ENCODE measurements at regions not wholly inside any gene's neighbourhood (a gene's known extent, or its start where the extent isn't known, plus 50 kb on each side); places are given as distances from the start of the nearest gene placed in this dataset.

DNA sequence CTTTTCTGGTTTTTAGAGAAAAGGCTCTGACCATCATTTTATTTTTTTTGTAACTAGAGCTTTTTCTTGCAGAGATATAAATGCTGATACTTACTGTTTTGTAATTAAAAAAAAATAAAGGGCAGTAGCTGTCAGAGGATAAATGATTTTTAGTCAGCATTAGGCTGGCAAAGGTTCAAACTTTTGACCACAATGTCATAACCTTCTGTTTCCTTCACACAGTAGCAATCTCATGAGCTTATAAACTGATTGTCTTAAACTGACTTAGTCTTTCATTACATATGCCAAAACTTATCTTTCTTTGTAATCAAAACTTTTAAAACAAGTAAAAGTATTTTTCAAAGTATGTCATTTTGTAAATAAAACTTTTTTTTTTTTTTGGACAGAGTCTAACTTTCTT, 841.9 kb downstream of the OTOL1 start:
- Histone ChIP-seq H3K4me3 (no peak overlapping the region), H3K4me1 (no peaks in the 10 kb centered on the region), H3K9me3 (peaks cover 7% of the 10 kb centered on the region), H3K27me3 (ENCODE audit: low read depth) (no peaks in the 10 kb centered on the region), H3K27ac (no peak overlapping the region), H3K36me3 (no peaks in the 10 kb centered on the region)
- intact Hi-C loops (cut with DNase I): no loop called here
- ATAC-seq: no peak
- no peak for DNase-seq
- TF ChIP-seq, protein P1, sequence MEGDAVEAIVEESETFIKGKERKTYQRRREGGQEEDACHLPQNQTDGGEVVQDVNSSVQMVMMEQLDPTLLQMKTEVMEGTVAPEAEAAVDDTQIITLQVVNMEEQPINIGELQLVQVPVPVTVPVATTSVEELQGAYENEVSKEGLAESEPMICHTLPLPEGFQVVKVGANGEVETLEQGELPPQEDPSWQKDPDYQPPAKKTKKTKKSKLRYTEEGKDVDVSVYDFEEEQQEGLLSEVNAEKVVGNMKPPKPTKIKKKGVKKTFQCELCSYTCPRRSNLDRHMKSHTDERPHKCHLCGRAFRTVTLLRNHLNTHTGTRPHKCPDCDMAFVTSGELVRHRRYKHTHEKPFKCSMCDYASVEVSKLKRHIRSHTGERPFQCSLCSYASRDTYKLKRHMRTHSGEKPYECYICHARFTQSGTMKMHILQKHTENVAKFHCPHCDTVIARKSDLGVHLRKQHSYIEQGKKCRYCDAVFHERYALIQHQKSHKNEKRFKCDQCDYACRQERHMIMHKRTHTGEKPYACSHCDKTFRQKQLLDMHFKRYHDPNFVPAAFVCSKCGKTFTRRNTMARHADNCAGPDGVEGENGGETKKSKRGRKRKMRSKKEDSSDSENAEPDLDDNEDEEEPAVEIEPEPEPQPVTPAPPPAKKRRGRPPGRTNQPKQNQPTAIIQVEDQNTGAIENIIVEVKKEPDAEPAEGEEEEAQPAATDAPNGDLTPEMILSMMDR (IDR thresholded peaks at IDR 0.05): no peak

GRCh38 chr3:162348912-162349311, 852.3 kb downstream of the OTOL1 start:
- H3K4me3 ChIP-seq: no peak overlapping the region
- DNase-seq (no peak), ATAC-seq (no peak)
- no peaks in the 10 kb centered on the region for H3K9me3 ChIP-seq
- H3K27me3 ChIP-seq (ENCODE audit: low read depth): no peaks in the 10 kb centered on the region
- TF ChIP-seq, protein P1 (IDR thresholded peaks at IDR 0.05): no peak
- intact Hi-C loops (cut with DNase I): no loop called here
- no peaks in the 10 kb centered on the region for H3K36me3 ChIP-seq
- H3K4me1 ChIP-seq: no peaks in the 10 kb centered on the region
- no peak overlapping the region for H3K27ac ChIP-seq

DNA sequence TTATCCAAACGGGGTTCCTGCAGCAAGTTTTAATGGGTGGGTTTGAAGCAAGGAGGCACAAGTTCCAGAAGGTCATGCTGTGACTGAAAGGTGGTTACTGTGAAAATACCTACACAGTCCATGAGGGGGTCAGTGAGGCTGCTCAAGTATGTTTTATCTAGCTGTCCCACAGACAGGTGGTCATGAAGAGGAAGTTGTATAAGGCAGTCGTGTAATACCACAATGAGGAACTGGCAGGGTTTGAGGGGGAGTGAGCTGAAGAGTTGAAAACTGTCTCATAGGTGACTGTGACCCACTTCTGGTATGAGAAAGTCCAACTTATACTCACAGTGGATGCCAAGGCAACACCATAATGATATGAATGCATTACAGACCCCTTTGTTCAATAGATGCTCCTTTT, 856.8 kb downstream of the OTOL1 start:
- no peak for ATAC-seq
- intact Hi-C loops (cut with DNase I): no loop called here
- TF ChIP-seq, protein P1 (IDR thresholded peaks at IDR 0.05): no peak

DNA sequence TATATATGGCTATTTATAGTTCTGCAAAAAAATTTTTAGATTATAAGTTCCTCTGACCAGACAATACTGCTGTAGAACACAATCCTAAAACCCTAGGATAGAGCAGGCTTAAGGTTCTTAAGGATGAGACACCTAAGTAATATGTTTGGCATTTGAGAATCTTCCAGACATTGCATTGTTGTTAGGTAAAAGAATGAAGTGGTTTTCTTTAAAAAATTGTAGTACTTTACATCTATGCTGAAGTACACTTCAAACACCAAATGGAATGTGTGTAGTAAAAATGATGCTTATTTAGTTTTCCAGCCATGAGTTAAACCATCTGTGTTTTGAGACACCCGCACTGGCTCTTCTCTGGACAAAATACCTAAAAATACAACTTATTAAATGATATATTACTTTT, 857.7 kb downstream of the OTOL1 start:
- DNase-seq (no peak), ATAC-seq (no peak)
- H3K4me3 ChIP-seq: no peak overlapping the region
- TF ChIP-seq, protein P1 (IDR thresholded peaks at IDR 0.05): no peak
- no peaks in the 10 kb centered on the region for H3K36me3 ChIP-seq
- no peaks in the 10 kb centered on the region for H3K27me3 ChIP-seq (ENCODE audit: low read depth)
- H3K27ac ChIP-seq: no peak overlapping the region
- intact Hi-C loops (cut with DNase I): no loop called here
- H3K4me1 ChIP-seq: no peaks in the 10 kb centered on the region
- no peaks in the 10 kb centered on the region for H3K9me3 ChIP-seq

More for the DNA sequence above, 856.8 kb downstream of the OTOL1 start:
- Histone ChIP-seq H3K9me3 (no peaks in the 10 kb centered on the region), H3K4me1 (no peaks in the 10 kb centered on the region), H3K27ac (no peak overlapping the region), H3K36me3 (no peaks in the 10 kb centered on the region), H3K4me3 (no peak overlapping the region), H3K27me3 (ENCODE audit: low read depth) (no peaks in the 10 kb centered on the region)
- DNase-seq: no peak

DNA sequence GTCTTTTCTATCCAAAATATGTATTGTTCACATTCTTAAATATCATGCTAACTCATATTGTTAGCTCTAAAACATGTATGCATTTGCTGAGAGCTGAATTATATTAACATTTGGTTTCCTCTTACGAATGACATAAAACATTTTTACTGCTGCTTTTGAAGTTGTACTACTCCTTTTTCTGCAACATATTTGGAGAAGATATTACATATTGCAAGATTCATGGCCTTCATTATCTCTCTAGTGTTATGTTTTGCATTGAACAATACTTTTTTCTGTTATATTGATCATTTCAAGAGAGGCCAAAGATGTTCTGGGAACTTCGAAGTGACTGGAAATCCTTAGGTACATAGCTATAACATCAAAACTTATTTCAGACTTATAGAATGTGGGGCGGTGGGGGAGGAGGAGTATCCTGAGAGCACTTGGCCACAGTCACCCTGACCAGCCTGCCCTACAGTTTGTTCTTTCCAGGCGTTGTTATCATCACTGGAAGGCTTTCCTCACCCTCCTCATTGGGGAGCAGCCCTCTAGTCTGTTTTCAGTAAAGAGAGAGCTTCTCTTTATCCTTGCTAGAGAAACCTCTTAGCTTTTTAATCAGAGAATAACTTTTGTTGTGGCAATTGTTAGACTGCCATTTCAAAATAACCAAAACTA, 868.6 kb downstream of the OTOL1 start:
- H3K4me3 ChIP-seq: no peak overlapping the region
- ATAC-seq (no peak), DNase-seq (no peak)
- no peak overlapping the region for H3K27ac ChIP-seq
- no peaks in the 10 kb centered on the region for H3K4me1 ChIP-seq
- no peaks in the 10 kb centered on the region for H3K27me3 ChIP-seq (ENCODE audit: low read depth)
- no peaks in the 10 kb centered on the region for H3K36me3 ChIP-seq
- TF ChIP-seq, protein P1 (IDR thresholded peaks at IDR 0.05): no peak
- H3K9me3 ChIP-seq: no peaks in the 10 kb centered on the region
- intact Hi-C loops (cut with DNase I): no loop called here
